ENCODE measurements at regions not wholly inside any gene's neighbourhood (a gene's known extent, or its start where the extent isn't known, plus 50 kb on each side); places are given as distances from the start of the nearest gene placed in this dataset.

GRCh38 chr2:21800356-21800755, 676.6 kb downstream of the TDRD15 start:
- TF ChIP-seq YY1 (tag by site-specific recombination; IDR thresholded peaks at IDR 0.05) (no peak), TCF7L2 (IDR thresholded peaks at IDR 0.05; ENCODE audit: borderline replicate concordance, low read depth, low read length) (no peak), CTCF (tag by site-specific recombination; IDR thresholded peaks at IDR 0.05) (no peak), KLF8 (tag by site-specific recombination; IDR thresholded peaks at IDR 0.05) (no peak), ELK4 (IDR thresholded peaks at IDR 0.05; ENCODE audit: borderline replicate concordance, low read depth, low read length) (no peak), ZNF138 (tag by site-specific recombination; IDR thresholded peaks at IDR 0.05; ENCODE audit: borderline replicate concordance) (no peak), ZBTB44 (tag by site-specific recombination; IDR thresholded peaks at IDR 0.05) (no peak), ZSCAN18 (tag by site-specific recombination; IDR thresholded peaks at IDR 0.05) (no peak), ZNF248 (tag by site-specific recombination; IDR thresholded peaks at IDR 0.05) (no peak)

Data from HEK293 (cell line).